Panc1 (cell line): ENCODE measurements at regions not wholly inside any gene's neighbourhood (a gene's known extent, or its start where the extent isn't known, plus 50 kb on each side); places are given as distances from the start of the nearest gene placed in this dataset.

Source experiments
- CTCF ChIP-seq: fragments of 450-650 bp; IDR thresholded peaks from 2 replicates; pipeline ENCODE4 v1.5.1; 2017; ENCODE audit warnings: mild to moderate bottlenecking
- POLR2AphosphoS5 ChIP-seq: IDR thresholded peaks from 2 replicates; pipeline ENCODE4 v1.6.1; 2012; ENCODE audit warnings: mild to moderate bottlenecking, low read depth, low read length, moderate library complexity
- REST ChIP-seq, 2 experiments: IDR thresholded peaks; 2 replicates each; pipeline ENCODE4 v1.6.1; 2011 to 2012; ENCODE audit warnings: low read depth in 2 of 2, control low read depth in 1 of 2, low read length in 1 of 2, mild to moderate bottlenecking in 1 of 2, moderate library complexity in 1 of 2; ENCODE audit not compliant: insufficient read depth in 1 of 2
- SIN3A ChIP-seq: IDR thresholded peaks from 2 replicates; pipeline ENCODE4 v1.6.1; 2012; ENCODE audit warnings: low read depth, mild to moderate bottlenecking, low read length, moderate library complexity, borderline replicate concordance; ENCODE audit not compliant: insufficient read depth

- TF ChIP-seq CTCF = no peak
- TF ChIP-seq SIN3A = no peak
- no peak for TF ChIP-seq POLR2AphosphoS5
- no peak for TF ChIP-seq REST (IDR thresholded peaks at IDR 0.05; ENCODE audit: insufficient read depth in 1 of 2, low read depth in 2 of 2, low read length in 1 of 2)
These were observed 809.3 kb upstream of the CDH6 start for GRCh38 chr5:30384171-30384570.
